SK-N-SH (cell line): ENCODE measurements at regions not wholly inside any gene's neighbourhood (a gene's known extent, or its start where the extent isn't known, plus 50 kb on each side); places are given as distances from the start of the nearest gene placed in this dataset.
"Not testable (repeated sequence)": the region's sequence is repeated elsewhere in the genome, so short reads cannot be mapped to it uniquely, and the experiment has no call there.

Source experiments
- CTCF ChIA-PET: fragments of 300-600, 350-600 bp; formaldehyde crosslinking; extraction: SDS; loops from one replicate; lab custom pipeline; 2021; lab: Yijun Ruan, JAX
- POLR2A ChIA-PET: fragments of 350-600 bp; sonication (Branson Sonifier 250); formaldehyde crosslinking; extraction: SDS; loops from one replicate; lab custom pipeline; 2020; ENCODE audit warnings: antibody characterized with exemption, inconsistent platforms; lab: Yijun Ruan, JAX
- DNase-seq: peaks from one replicate; pipeline ENCODE4 v3.0.0; 2012
- H2AFZ ChIP-seq: fragments of 200-600 bp; sonication (generic); 2 replicates; pipeline ENCODE4 v1.8.1; 2016; ENCODE audit warnings: antibody characterized with exemption, mild to moderate bottlenecking, low read depth
- H3F3A ChIP-seq: fragments of 200-600 bp; sonication (generic); replicated peaks from 2 replicates; pipeline ENCODE3; 2016; ENCODE audit warnings: antibody characterized with exemption, mild to moderate bottlenecking; ENCODE audit not compliant: insufficient read depth
- H3K27ac ChIP-seq, 2 experiments: fragments of 200-500 bp in 1 of 2; fragments of 200-600 bp in 1 of 2; sonication (Bioruptor generic) in 1 of 2; sonication (generic), shearing (Covaris generic) in 1 of 2; 2 replicates each; pipeline versions ENCODE4 v1.5.1 to v1.6.1; 2014 to 2016; ENCODE audit warnings: low read depth in 2 of 2, inconsistent platforms in 1 of 2, low read length in 1 of 2, mild to moderate bottlenecking in 1 of 2, mixed read lengths in 1 of 2
- H3K27me3 ChIP-seq: fragments of 200-600 bp; sonication (generic), shearing (Covaris generic); 2 replicates; pipeline ENCODE4 v1.6.1; 2016; ENCODE audit warnings: mixed run types; ENCODE audit not compliant: insufficient read depth
- H3K36me3 ChIP-seq, 2 experiments: fragments of 200-500 bp in 1 of 2; fragments of 200-600 bp in 1 of 2; sonication (Bioruptor generic) in 1 of 2; sonication (generic) in 1 of 2; replicated peaks in 1 of 2; 2 replicates each; pipeline versions ENCODE3 to v1.5.1; 2014 to 2016; ENCODE audit warnings: low read length in 1 of 2, mild to moderate bottlenecking in 1 of 2; ENCODE audit not compliant: insufficient read depth in 2 of 2, control insufficient read depth in 1 of 2
- H3K4me1 ChIP-seq, 2 experiments: fragments of 200-500 bp in 1 of 2; fragments of 200-600 bp in 1 of 2; sonication (Bioruptor generic) in 1 of 2; sonication (generic), shearing (Covaris generic) in 1 of 2; 2 replicates each; pipeline versions ENCODE4 v1.5.1 to v1.6.1; 2014 to 2016; ENCODE audit warnings: low read depth in 1 of 2, low read length in 1 of 2, mixed run types in 1 of 2; ENCODE audit not compliant: insufficient read depth in 2 of 2, control insufficient read depth in 1 of 2
- H3K4me2 ChIP-seq: fragments of 200-600 bp; sonication (generic), shearing (Covaris generic); 2 replicates; pipeline ENCODE4 v1.6.1; 2017; ENCODE audit warnings: mixed run types
- H3K4me3 ChIP-seq, 2 experiments: fragments of 200-500 bp in 1 of 2; fragments of 200-600 bp in 1 of 2; sonication (Bioruptor generic) in 1 of 2; sonication (generic), shearing (Covaris generic) in 1 of 2; 2 replicates each; pipeline versions ENCODE4 v1.5.1 to v1.8.1; 2014 to 2016; ENCODE audit warnings: low read depth in 2 of 2, inconsistent platforms in 1 of 2, low read length in 1 of 2, mild to moderate bottlenecking in 1 of 2, mixed read lengths in 1 of 2, moderate library complexity in 1 of 2
- H3K79me2 ChIP-seq: fragments of 200-600 bp; sonication (generic); 2 replicates; pipeline ENCODE4 v1.8.1; 2017; ENCODE audit warnings: mild to moderate bottlenecking; ENCODE audit not compliant: insufficient read depth
- H3K9ac ChIP-seq: fragments of 200-600 bp; sonication (generic); 2 replicates; pipeline ENCODE4 v1.6.1; 2017; ENCODE audit warnings: mixed run types
- H3K9me2 ChIP-seq: fragments of 200-600 bp; sonication (generic); 2 replicates; pipeline ENCODE4 v1.6.1; 2017; ENCODE audit warnings: mixed run types
- H3K9me3 ChIP-seq: fragments of 200-600 bp; sonication (generic); 2 replicates; pipeline ENCODE4 v1.6.1; 2017; ENCODE audit warnings: mixed run types, mild to moderate bottlenecking, moderate library complexity
- H4K20me1 ChIP-seq: fragments of 200-600 bp; sonication (generic); 2 replicates; pipeline ENCODE4 v1.6.1; 2017; ENCODE audit warnings: mild to moderate bottlenecking, mixed run types; ENCODE audit not compliant: insufficient read depth
- CHD2 ChIP-seq: fragments of 150-350 bp; IDR thresholded peaks from 2 replicates; pipeline ENCODE4 v1.6.1; 2018; ENCODE audit warnings: low read length; ENCODE audit not compliant: partially characterized antibody
- ELF1 ChIP-seq: IDR thresholded peaks from 2 replicates; pipeline ENCODE4 v1.4.0; 2012
- EZH2phosphoT487 ChIP-seq: fragments of 200-600 bp; sonication (generic); IDR thresholded peaks from 2 replicates; pipeline ENCODE4 v1.6.1; 2017; ENCODE audit warnings: low read depth, mixed run types, mild to moderate bottlenecking, antibody characterized with exemption, moderate library complexity, borderline replicate concordance
- FOSL2 ChIP-seq: IDR thresholded peaks from 2 replicates; pipeline ENCODE4 v1.4.0; 2012; ENCODE audit warnings: low read depth, mild to moderate bottlenecking, moderate library complexity, borderline replicate concordance
- FOXJ3 ChIP-seq: sonication (generic); formaldehyde crosslinking; IDR thresholded peaks from 2 replicates; pipeline ENCODE4 v1.5.1; 2020; ENCODE audit warnings: mild to moderate bottlenecking, missing genetic modification reagents
- GABPA ChIP-seq: IDR thresholded peaks from 2 replicates; pipeline ENCODE4 v1.4.0; 2012; ENCODE audit warnings: low read depth, mild to moderate bottlenecking
- IRF3 ChIP-seq: fragments of 150-350 bp; IDR thresholded peaks from 2 replicates; pipeline ENCODE4 v1.6.1; 2016; ENCODE audit warnings: mild to moderate bottlenecking, low read depth, low read length
- JUND ChIP-seq: IDR thresholded peaks from 2 replicates; pipeline ENCODE4 v1.4.0; 2012
- MEF2A ChIP-seq: IDR thresholded peaks from 2 replicates; pipeline ENCODE4 v1.4.0; 2012; ENCODE audit warnings: low read depth, borderline replicate concordance
- MXI1 ChIP-seq: IDR thresholded peaks from 2 replicates; pipeline ENCODE4 v1.6.1; 2012; ENCODE audit warnings: mild to moderate bottlenecking, low read depth, low read length, improper control_type of control experiment
- NFIC ChIP-seq: IDR thresholded peaks from 2 replicates; pipeline ENCODE4 v1.4.0; 2012; ENCODE audit warnings: borderline replicate concordance
- PBX3 ChIP-seq: IDR thresholded peaks from 2 replicates; pipeline ENCODE4; 2012
- POLR2AphosphoS5 ChIP-seq: IDR thresholded peaks from 2 replicates; pipeline ENCODE4 v1.6.1; 2012; ENCODE audit warnings: low read depth, low read length
- RXRA ChIP-seq: IDR thresholded peaks from 2 replicates; pipeline ENCODE4 v1.4.0; 2012; ENCODE audit warnings: low read depth, mild to moderate bottlenecking, borderline replicate concordance
- SIN3A ChIP-seq: IDR thresholded peaks from 2 replicates; pipeline ENCODE4 v1.6.1; 2012; ENCODE audit warnings: low read depth, mild to moderate bottlenecking, low read length, moderate library complexity, borderline replicate concordance
- SMC3 ChIP-seq: IDR thresholded peaks from 2 replicates; pipeline ENCODE4 v1.6.1; 2012; ENCODE audit warnings: low read depth, low read length, improper control_type of control experiment
- TEAD4 ChIP-seq: IDR thresholded peaks from 2 replicates; pipeline ENCODE4 v1.4.0; 2012; ENCODE audit warnings: mild to moderate bottlenecking, borderline replicate concordance; ENCODE audit not compliant: insufficient read depth
- USF1 ChIP-seq: IDR thresholded peaks from 2 replicates; pipeline ENCODE4 v1.4.0; 2012; ENCODE audit warnings: low read depth, borderline replicate concordance
- YY1 ChIP-seq: IDR thresholded peaks from 2 replicates; pipeline ENCODE4 v1.4.0; 2012; ENCODE audit warnings: low read depth, mild to moderate bottlenecking
- WGBS: methylation state at CpG from one replicate; pipeline ENCODE4 v1.1.6; 2017; ENCODE audit warnings: low lambda C conversion rate; 5-methylcytosine and 5-hydroxymethylcytosine counted together

GRCh38 chr14:106344791-106345479 lies 818.6 kb downstream of the TMEM121 start:
- H3K9me3 ChIP-seq, CTCF ChIA-PET, H4K20me1 ChIP-seq, H3K36me3 ChIP-seq, POLR2A ChIA-PET, H3K9ac ChIP-seq, H3K4me1 ChIP-seq, H3K27me3 ChIP-seq, H3K4me3 ChIP-seq, H3K9me2 ChIP-seq, H3K27ac ChIP-seq, DNase-seq, H3K79me2 ChIP-seq, H3K4me2 ChIP-seq, H2AFZ ChIP-seq, H3F3A ChIP-seq: not testable (repeated sequence)
- WGBS, result 2% methylated on average over 5 of the region's 5 CpGs

GRCh38 chr14:106346084-106346483 lies 819.7 kb downstream of the TMEM121 start:
- Histone ChIP-seq H4K20me1 (no peaks in the 10 kb centered on the region), H2AFZ (no peak overlapping the region), H3K4me2 (no peak overlapping the region), H3F3A (no peaks in the 10 kb centered on the region), H3K36me3 (no peaks in the 10 kb centered on the region), H3K79me2 (no peaks in the 10 kb centered on the region), H3K9me3 (no peaks in the 10 kb centered on the region), H3K27me3 (no peaks in the 10 kb centered on the region), H3K4me3 (no peak overlapping the region), H3K4me1 (no peaks in the 10 kb centered on the region), H3K27ac (no peak overlapping the region), H3K9me2 (no peaks in the 10 kb centered on the region), H3K9ac (no peak overlapping the region)
- no peak for TF ChIP-seq SMC3
- no peak for TF ChIP-seq FOXJ3 (CRISPR knock-in tag)
- no peak for TF ChIP-seq NFIC
- TF ChIP-seq SIN3A, result no peak
- TF ChIP-seq MEF2A, result no peak
- TF ChIP-seq IRF3, result no peak
- TF ChIP-seq ELF1, result no peak
- no peak for TF ChIP-seq EZH2phosphoT487
- TF ChIP-seq MXI1, result no peak
- no peak for TF ChIP-seq FOSL2
- no peak for TF ChIP-seq CHD2
- TF ChIP-seq TEAD4, result no peak
- TF ChIP-seq USF1, result no peak
- TF ChIP-seq YY1, result no peak
- no peak for TF ChIP-seq POLR2AphosphoS5
- TF ChIP-seq RXRA, result no peak
- no peak for TF ChIP-seq JUND
- TF ChIP-seq GABPA, result no peak
- no peak for TF ChIP-seq PBX3
- ChIA-PET POLR2A (no interaction called here), CTCF (no interaction called here)
- WGBS, result 22% methylated on average over 8 of the region's 8 CpGs
- DNase-seq, result no peak
